SU-DHL-6 (cell line): ENCODE measurements at regions not wholly inside any gene's neighbourhood (a gene's known extent, or its start where the extent isn't known, plus 50 kb on each side); places are given as distances from the start of the nearest gene placed in this dataset.

Experiments used
- EZH2phosphoT487 ChIP-seq: fragments of 200-600 bp; sonication (generic), shearing (Covaris generic); conservative IDR thresholded peaks from 2 replicates; pipeline ENCODE4 v1.6.1; 2018; ENCODE audit warnings: mild to moderate bottlenecking, antibody characterized with exemption, low read length, moderate library complexity, mixed read lengths
- TF ChIP-seq, protein P1 (sequence below): fragments of 200-600 bp; sonication (generic); IDR thresholded peaks from one replicate; pipeline ENCODE4 v1.5.1; 2017; ENCODE audit warnings: antibody characterized with exemption, mild to moderate bottlenecking, low read length, moderate library complexity; ENCODE audit not compliant: insufficient read depth, poor library complexity, severe bottlenecking

DNA sequence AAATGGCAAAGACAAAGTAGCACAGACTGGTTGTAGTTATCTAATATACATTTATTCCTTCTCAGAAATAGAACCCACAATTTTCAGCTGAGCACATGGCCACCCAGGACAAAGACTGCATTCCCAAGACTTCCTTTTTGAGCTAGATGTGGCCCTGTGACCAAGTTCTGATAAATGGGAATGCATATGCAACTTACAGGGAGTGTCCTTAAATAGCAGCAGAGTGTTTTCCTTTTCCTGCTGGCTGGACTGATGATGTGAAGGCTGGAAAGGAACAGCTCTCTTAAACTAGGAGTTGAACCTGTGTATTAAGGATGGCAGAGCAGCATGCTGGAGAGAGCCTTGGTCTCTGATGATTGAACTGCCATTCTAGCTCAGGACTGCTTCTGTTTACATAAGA lies 74.7 kb upstream of the TNPO1 start:
- TF ChIP-seq, protein P1, sequence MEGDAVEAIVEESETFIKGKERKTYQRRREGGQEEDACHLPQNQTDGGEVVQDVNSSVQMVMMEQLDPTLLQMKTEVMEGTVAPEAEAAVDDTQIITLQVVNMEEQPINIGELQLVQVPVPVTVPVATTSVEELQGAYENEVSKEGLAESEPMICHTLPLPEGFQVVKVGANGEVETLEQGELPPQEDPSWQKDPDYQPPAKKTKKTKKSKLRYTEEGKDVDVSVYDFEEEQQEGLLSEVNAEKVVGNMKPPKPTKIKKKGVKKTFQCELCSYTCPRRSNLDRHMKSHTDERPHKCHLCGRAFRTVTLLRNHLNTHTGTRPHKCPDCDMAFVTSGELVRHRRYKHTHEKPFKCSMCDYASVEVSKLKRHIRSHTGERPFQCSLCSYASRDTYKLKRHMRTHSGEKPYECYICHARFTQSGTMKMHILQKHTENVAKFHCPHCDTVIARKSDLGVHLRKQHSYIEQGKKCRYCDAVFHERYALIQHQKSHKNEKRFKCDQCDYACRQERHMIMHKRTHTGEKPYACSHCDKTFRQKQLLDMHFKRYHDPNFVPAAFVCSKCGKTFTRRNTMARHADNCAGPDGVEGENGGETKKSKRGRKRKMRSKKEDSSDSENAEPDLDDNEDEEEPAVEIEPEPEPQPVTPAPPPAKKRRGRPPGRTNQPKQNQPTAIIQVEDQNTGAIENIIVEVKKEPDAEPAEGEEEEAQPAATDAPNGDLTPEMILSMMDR = no peak
- TF ChIP-seq EZH2phosphoT487 = no peak
